HG03139 (cell line): ENCODE measurements at regions not wholly inside any gene's neighbourhood (a gene's known extent, or its start where the extent isn't known, plus 50 kb on each side); places are given as distances from the start of the nearest gene placed in this dataset.

Experiments used
- ATAC-seq: cut with Tn5 transposase; IDR thresholded peaks from one replicate; pipeline ENCODE4 v1.9.1; 2021; ENCODE audit not compliant: unreplicated experiment

DNA sequence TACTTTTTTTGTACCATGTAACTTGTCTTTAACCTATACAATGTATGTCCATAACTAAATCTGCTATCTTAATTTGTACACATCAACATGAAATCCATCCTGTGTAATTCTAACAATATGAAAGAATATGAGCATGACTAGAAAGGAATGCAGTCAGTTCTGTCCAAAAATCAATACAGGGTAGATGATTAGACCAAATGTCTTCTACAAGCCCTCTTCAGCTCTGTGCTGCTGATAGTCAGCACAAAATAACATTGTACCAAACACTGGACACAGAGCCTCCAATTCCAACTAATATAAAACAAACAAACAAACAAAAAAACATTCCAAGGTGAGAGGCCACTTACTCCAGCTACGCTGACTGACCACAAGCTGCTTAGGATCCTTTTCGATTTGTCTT lies 301.4 kb upstream of the IRAK1BP1 start:
- ATAC-seq = no peak

DNA sequence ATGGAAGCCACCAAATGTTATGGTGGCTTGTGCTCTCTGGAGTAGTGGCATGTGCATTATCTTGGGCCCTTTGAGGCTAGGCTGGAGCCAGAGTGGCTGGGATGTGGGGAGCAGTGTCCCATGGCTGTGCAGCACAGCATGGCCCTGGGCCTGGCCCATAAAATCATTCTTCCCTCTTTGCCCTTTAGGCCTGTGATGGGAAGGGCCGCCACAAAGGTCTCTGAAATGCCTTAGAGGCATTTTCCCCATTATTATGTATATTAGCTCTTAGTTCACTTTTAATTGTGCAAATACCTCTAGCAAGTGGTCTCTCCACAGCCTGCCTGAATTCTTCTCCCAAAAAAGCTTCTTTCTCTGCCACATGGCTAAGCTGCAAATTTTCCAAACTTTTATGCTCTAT lies 297.3 kb upstream of the IRAK1BP1 start:
- no peak for ATAC-seq

DNA sequence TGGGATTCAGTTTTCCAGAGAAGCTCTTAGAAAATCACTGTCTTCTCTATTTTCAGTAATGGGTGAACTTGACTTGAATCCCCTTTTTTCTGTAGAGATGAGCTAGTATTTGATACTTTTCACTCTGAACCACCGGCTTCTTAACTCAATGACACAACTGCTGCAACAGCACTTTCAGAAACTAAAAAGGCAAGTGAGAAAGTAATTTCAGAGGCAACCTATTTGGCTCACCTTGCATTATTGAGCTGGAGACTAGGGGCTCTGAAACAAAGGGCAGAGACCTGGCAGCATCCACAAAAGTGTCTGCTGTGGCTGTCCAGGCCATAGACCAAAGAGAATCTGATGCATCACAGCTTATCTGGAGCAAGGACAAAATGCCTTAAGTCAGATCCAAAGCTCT lies 289.8 kb upstream of the IRAK1BP1 start:
- no peak for ATAC-seq

DNA sequence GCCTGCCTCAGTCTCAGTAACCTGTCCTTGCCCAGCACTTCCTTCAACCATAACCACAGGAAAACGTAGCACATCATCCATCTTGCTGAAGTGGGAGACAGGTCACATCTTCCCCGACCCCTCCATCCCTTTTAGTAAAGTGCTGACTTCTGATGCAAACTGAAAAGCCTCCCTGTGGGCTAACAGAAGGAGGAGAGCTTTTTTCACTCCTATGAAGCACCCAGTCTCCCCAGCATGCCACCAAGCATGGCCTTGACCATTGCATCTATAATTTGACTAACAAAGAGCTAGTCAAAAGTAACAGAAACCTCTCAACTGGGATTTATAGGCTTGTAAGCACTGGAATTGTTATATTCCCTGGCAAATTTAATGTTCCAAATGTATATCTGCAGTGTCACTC lies 288.9 kb upstream of the IRAK1BP1 start:
- no peak for ATAC-seq

DNA sequence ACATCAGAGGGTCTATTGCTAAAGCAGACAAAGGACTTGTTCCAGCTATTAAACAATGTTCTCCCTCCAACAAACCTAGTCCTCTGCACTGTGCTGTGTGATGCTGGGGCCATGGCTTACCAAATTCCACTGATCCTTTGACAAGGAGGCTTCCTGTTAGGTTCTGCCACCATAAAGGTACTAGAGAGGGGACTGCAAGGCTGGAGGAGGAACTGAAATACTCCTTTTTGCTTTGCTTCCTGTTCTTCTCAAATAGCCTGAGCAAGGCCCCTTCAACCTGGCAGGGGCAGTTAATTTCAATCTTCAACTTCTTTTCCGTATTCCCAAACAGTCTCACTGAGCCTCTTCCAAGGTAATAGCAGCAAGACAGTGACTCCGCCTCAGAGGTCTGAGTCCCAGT lies 286.4 kb upstream of the IRAK1BP1 start:
- no peak for ATAC-seq

DNA sequence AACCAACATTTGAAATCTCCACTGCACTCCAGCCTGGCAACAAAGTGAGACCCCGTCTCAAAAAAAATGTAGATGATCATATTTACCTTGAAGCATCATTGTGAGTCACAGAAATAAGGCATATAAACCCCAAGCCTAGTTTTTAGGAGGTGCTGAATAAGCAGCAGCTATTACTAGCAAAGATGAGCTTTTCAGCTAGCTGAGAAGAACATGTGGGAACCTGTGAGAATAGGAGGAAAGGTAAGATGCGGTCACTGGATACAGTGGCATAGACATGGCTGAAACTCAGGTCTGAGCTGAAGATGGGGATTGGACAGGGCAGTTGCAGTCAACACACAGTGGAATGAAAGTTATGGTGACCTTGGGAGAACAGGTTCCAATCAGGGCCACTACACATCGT lies 284.3 kb upstream of the IRAK1BP1 start:
- no peak for ATAC-seq

DNA sequence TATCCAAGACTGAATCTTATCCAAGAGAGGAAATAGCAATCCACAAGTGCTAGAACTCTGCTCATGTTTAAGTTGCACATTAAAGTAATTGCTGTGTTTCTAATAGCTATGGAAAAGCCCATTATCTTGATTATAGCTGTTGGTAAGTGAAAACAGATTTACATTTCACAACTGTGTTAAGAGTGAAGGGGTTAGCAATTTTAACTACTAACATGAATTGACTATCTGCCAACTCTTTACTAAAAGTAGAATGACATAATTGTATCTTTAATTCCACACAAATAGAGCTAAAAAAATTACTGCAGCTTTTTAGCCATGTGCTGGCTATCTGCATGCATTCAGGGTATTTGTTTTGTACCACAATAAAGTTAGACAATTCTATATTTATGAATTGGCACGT lies 277.9 kb upstream of the IRAK1BP1 start:
- no peak for ATAC-seq

DNA sequence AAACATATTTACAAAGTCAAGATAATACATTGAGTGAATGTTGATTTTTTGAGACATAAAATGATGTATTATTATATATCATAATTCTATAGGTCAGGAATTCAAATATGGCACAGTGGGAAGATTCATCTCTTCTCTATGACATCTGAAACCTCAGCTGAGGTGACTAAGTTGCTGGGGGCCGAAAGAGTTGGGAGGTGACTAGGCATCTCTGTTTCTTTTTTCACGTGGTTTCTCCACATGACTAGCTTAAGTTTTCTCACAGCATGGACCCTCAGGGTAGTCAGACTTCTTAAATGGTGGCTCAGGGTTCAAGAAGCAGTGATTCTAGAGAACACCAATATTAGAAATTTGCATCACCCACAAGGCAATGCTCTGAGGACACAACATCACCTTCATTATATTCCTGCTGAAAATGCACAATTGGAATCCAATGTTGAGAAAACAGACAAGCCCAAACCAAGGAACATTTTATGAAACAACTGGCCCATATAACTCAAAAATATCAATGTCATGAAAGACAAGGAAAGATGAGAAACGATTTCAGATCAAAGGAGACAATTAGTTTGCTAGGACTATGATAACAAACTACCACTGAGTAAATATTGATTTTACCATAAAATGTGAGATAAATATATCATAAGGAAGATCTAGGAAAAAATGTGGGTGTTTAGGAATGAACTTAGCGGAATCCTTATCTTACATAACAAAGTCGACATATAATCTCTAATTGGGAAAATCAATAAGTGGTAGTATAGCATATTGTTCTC lies 273.3 kb upstream of the IRAK1BP1 start:
- ATAC-seq = no peak

DNA sequence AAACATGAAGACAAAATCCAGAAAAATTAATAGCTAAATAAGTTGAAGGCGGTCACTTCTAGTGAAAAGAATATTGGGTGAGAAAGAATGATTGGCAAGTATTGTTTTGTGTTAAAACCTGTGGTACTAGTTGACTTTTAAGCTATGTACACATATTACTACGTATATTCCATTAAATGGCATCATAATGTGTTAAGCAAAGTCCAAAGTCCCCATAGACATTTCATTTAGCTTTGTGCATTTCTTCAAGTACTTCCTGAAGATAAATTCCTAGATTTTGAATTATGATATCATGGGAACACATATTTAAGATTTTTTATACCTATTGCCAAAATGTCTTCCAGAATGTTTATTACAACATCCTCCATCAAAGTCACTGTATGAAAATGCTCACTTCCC lies 272.7 kb upstream of the IRAK1BP1 start:
- no peak for ATAC-seq

DNA sequence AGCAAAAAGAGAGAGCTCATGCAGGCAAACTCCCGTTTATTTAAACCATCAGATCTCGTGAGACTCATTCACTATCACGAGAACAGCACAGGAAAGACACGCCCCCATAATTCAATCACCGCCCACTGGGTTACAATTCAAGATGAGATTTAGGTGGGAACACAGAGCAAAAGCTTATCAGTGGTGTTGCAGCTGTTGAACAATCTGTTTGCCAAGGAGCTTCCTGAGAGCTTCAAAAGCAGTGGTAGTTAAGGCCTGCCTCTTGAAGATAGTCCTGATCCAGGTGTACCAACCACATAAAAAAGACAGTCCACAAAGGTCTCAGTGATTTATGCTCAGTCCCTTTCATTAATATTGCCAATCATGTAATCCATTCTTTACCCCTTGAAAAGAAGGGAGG lies 269.4 kb upstream of the IRAK1BP1 start:
- no peak for ATAC-seq

DNA sequence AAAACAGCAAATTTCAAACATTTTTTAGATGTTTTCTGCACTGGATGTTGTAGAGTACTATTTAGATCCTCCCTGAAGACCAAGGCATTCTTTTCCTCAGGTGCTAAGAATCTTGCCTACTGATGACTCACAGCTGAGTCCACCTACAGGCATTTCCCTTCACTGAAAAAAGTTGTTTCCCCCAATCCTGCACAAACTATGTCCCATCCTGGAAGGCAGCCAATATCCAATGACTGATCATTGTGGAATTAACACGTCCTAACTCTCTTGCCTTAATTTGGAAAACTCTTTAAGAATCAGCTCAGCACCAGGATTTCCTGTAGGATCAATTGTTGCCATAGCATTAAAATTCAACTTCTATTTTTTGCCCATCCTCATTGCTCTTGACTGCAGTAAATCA lies 268.4 kb upstream of the IRAK1BP1 start:
- no peak for ATAC-seq

DNA sequence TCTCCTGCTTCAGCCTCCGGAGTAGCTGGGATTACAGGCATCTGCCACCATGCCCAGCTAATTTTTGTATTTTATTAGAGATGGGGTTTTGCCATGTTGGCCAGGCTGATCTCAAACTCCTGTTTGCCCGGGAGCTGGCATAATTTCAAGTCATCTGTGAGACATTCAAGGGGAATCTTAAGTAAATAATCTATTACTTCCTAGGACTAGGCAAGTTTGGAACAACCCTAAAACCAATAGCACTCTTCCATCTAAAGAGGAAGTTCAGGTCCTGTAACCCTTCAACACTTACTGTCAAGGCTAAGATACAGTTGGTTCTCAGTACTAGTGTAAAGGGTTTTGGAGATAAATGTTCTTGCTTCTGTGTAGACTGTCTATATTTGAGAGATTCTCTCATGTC lies 267.8 kb upstream of the IRAK1BP1 start:
- ATAC-seq = no peak

DNA sequence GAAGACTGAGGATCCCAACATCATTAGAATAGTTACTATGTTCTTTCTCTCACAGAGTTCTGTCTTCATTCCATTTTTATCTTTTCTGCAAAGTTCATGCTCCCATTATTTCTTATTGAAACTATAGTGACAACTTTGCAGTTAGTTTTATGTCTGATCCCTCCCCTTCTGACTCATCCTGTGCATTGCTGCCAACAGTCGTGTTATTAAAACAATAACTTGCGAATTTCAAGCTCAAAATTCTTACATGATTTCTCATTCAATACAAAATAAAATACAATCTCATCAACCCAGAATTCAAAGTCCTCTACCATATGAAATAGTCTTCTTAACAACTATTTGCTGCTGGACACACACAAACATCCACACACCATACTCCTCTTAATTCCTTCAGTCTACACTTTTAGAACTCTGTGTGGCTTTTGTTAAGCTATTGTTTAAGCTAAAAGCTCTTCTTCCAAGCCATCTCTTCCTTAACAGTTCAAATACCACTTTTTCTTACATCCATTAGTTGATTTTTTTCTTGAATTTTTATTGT lies 261.4 kb upstream of the IRAK1BP1 start:
- ATAC-seq = no peak

DNA sequence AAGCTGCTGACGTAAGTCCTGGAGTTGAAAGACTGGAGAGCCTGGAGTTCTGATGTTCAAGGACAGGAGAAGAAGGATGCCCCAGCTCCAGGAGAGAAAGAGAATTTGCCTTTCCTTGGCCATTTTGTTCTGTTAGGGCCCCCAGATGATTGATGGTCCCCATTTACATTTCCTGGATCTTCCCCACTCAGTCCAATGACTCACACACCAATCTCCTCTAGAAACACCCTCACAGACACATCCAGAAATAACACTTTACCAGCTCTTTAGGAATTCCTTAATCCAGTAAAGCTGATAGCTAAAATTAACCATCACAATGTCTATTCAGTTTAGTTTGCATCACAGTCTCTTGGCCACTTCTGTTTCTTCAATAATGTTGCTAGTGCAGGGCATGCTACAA lies 260.2 kb upstream of the IRAK1BP1 start:
- ATAC-seq = no peak

DNA sequence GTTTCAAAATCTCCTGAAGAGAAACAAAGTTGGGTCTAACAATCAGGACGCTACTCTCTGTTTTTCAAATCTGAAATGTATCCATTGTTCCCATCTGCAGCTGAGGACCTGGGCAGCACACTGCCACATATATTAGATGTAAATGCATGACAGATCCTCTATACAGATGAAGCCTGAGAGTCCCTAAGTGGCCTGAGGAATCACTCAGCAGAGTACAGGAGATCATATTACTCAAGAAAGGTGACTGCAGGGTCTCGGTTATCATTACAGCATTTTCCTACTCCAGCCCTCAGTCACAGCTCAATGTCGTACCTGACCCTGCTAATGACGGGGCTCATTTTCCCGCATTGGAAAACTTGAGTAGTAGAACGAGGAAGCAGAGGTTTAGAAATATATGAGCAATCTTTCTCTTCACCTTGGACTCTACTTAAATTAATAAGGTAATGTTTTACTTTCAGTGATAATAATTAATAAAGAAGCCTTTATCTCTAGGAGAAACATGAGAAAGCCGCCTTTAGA lies 256.2 kb upstream of the IRAK1BP1 start:
- no peak for ATAC-seq

DNA sequence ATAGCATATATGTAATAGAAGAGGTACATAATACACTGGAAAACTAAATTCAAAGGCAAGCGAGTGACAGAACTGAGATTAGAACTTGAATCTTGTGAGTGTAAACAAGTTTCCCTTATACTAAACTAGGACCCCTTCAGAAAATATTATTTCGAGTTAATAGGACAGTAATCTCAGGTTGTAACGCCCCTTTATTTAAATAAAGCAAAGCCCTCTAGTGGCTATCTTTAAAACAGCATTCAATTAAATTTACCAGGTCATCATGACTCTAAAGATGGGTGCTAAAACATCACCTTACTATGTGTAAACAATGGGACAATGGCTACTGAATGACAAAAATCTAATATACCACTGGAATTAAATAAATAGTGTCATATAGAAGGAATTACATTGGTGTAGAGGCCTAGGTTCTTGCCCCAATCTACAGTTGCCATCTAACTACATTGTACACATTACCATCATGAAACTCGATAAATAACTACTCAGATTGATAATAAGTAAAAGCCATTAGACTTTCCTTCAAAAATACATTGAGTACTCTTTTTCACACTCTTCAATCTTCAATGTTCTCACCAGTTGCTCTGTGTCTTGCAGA lies 255.4 kb upstream of the IRAK1BP1 start:
- ATAC-seq = no peak

DNA sequence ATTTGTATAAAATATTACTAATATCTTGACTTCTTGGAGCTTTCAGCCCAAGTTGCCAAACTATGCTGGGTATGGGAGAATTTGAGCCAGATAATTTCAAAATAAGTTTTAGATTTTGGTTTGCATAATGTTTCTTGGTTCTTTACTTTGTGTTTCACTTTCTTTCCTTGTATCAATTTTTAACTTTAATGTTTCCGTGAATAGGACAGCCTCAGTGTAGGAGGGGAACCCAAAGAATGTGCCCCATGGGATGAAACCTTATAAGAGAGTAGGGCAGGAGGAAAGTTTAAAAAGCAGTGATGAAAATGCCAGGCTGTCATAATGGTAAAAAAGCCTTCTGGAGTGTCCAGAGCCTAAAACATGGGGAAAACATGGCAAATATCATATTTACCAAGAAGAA lies 252.4 kb upstream of the IRAK1BP1 start:
- peak; percentile 22 for ATAC-seq

DNA sequence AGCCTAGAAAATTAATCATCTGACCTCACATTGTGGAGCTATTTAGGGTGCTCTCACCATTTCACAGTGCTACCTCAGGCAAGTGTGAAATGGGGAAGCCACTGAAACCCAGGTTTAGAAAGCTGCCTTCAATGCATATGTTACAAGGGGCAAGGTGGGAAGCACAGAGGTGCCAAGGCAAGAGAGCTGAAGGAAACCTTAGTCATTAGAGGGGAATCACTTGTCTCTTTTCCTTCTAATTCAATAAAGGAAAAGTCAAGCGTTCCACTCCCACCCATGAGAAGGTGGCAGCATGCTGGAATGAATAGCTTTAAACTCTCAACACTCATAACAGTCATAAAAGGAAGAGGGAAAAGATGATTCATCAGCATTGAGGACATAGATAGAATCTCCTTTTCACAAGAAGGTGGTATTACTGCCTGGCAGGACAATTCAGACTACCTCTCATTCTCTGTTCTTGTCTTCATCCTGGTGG lies 251.9 kb upstream of the IRAK1BP1 start:
- peak; percentile 53 for ATAC-seq

DNA sequence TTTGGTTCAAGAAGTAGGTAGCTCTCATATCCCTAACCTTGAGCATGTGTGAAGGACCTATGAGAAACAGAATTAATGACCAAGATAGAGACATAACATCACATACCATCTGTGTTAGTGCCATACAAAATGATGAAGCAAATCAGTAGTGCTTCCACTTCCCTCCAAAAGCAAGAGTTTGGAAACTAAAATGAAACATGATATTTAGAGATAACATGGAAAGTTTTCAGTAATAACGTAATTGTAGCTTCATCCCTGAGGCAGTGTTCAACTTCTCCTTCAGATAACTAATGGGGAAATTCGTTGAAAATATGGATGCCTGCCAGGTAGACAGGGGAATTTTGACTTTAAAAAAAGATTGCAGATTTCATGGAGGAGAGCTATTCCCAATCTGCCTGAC lies 248.4 kb upstream of the IRAK1BP1 start:
- ATAC-seq = no peak

DNA sequence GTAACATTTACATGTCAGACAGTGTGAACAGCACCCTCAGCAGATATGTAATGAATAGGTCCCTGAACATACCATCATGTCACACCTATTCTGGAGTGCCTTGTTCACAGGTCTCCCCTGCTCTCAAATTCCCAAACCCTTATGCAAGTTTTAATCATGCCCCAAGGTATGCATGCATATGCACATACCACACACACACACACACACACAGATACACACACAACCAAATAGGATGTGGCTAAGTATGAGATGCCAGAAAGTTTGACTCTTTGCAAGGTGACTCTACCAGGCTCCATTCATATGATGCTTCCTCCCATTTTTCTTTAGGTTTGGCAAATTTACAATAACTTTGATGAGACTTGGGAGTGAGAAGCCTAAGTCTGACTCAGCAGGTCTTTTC lies 243.8 kb upstream of the IRAK1BP1 start:
- no peak for ATAC-seq

DNA sequence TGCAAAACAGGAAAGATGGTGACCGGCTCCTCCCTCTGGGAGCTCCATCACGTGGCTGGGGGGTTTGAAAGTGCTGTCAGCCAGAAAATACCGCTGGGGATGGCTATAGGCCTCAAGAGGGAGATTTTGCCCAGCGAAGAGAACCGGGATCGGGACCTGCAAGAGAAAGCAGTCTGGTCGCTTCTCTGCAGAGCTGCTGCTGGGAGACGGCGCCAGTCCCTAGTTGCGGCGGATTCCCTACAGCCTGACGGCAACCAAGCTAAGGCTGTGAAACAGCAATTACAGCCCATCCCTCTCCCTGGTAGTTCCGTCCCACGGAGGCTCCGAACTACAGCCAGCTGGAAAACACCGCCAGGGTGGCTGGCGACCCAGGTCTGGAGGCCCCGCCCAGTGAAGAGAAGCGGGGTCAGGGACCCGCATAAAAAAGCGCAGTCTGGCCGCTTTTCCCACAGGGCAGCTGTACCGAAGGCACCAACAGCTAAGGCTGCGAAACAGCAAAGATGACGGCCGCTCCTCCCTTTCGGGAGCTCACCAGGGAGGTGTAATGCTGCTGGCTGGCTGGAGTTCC lies 238.1 kb upstream of the IRAK1BP1 start:
- ATAC-seq = no peak

DNA sequence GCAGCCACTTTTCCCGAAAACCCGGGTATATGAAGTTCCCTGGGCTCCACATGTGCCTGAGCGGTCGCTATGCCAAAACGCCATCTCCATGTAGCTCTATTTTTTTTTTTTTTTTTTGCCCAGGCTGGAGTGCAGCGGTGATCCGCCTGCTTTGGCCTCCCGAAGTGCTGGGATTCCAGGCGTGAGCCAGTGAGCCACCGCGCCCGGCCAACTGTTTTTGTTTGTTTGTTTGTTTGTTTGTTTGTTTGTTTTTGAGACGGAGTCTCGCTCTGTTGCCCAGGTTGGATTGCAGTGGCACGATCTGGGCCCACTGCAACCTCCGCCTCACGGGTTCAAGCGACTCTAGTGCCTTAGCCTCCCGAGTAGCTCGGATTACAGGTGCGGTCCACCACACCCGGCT lies 237.5 kb upstream of the IRAK1BP1 start:
- ATAC-seq = no peak
